DMS153 treated with DMSO at 0.1 percent for 48 hours (cell line): ENCODE measurements at regions not wholly inside any gene's neighbourhood (a gene's known extent, or its start where the extent isn't known, plus 50 kb on each side); places are given as distances from the start of the nearest gene placed in this dataset.
"Not testable (repeated sequence)": the region's sequence is repeated elsewhere in the genome, so short reads cannot be mapped to it uniquely, and the experiment has no call there.

Source experiments
- DNase-seq: peaks from one replicate; lab custom pipeline; 2025; ENCODE audit not compliant: unreplicated experiment; lab: John Stamatoyannopoulos, UW

GRCh38 chr2:19205983-19206533 is 152.4 kb downstream of the OSR1 start:
- DNase-seq, result no peak

GRCh38 chr2:19203866-19204265 is 154.6 kb downstream of the OSR1 start:
- no peak for DNase-seq

- no peak for DNase-seq
Observed at GRCh38 chr2:19201911-19202462, 156.4 kb downstream of the OSR1 start.

GRCh38 chr2:19198381-19198780 is 160.0 kb downstream of the OSR1 start:
- no peak for DNase-seq

GRCh38 chr2:19195661-19196060 is 162.8 kb downstream of the OSR1 start:
- no peak for DNase-seq

GRCh38 chr2:19189391-19189790 is 169.0 kb downstream of the OSR1 start:
- DNase-seq, result no peak

- no peak for DNase-seq
Observed at GRCh38 chr2:19187323-19188020, 171.0 kb downstream of the OSR1 start.

- DNase-seq, result no peak
Observed at GRCh38 chr2:19185086-19185485, 173.3 kb downstream of the OSR1 start.

- DNase-seq, result no peak
Observed at GRCh38 chr2:19178175-19178574, 180.2 kb downstream of the OSR1 start.

- no peak for DNase-seq
Observed at GRCh38 chr2:19176977-19177376, 181.4 kb downstream of the OSR1 start.

GRCh38 chr2:19176172-19176852 is 182.1 kb downstream of the OSR1 start:
- no peak for DNase-seq

- no peak for DNase-seq
Observed at GRCh38 chr2:19174176-19174575, 184.2 kb downstream of the OSR1 start.

GRCh38 chr2:19171409-19171808 is 187.0 kb downstream of the OSR1 start:
- no peak for DNase-seq

- DNase-seq, result no peak
Observed at GRCh38 chr2:19169134-19169768, 189.2 kb downstream of the OSR1 start.

- not testable (repeated sequence) for DNase-seq
Observed at GRCh38 chr2:19164099-19164498, 194.3 kb downstream of the OSR1 start.

- DNase-seq, result no peak
Observed at GRCh38 chr2:19158896-19159295, 199.5 kb downstream of the OSR1 start.

GRCh38 chr2:19158211-19158610 is 200.2 kb downstream of the OSR1 start:
- DNase-seq, result no peak

- DNase-seq, result no peak
Observed at GRCh38 chr2:19156646-19157045, 201.8 kb downstream of the OSR1 start.

GRCh38 chr2:19150726-19151125 is 207.7 kb downstream of the OSR1 start:
- no peak for DNase-seq

GRCh38 chr2:19146867-19147266 is 211.6 kb downstream of the OSR1 start:
- DNase-seq, result no peak

GRCh38 chr2:19141234-19142004 is 217.0 kb downstream of the OSR1 start:
- no peak for DNase-seq
